ENCODE measurements at regions not wholly inside any gene's neighbourhood (a gene's known extent, or its start where the extent isn't known, plus 50 kb on each side); places are given as distances from the start of the nearest gene placed in this dataset.
"Not testable (repeated sequence)": the region's sequence is repeated elsewhere in the genome, so short reads cannot be mapped to it uniquely, and the experiment has no call there.

GRCh38 chr10:5576780-5577624 is 52.2 kb downstream of the CALML3 start:
- no peak for DNase-seq

- not testable (repeated sequence) for DNase-seq
Observed at GRCh38 chr10:5580038-5580428, 55.3 kb downstream of the CALML3 start.

GRCh38 chr10:5581670-5582566 is 57.2 kb downstream of the CALML3 start:
- DNase-seq, result no peak

- no peak for DNase-seq
Observed at GRCh38 chr10:5582736-5583135, 58.0 kb downstream of the CALML3 start.

- DNase-seq, result peak in 1 of 56 donors; percentile 5
Observed at GRCh38 chr10:5583525-5584175, 58.9 kb downstream of the CALML3 start.

GRCh38 chr10:5584895-5585516 is 60.2 kb downstream of the CALML3 start:
- no peak for DNase-seq

GRCh38 chr10:5585517-5586206 is 60.9 kb downstream of the CALML3 start:
- DNase-seq, result peak in 1 of 56 donors; percentile 6

- DNase-seq, result no peak
Observed at GRCh38 chr10:5587151-5588079, 62.7 kb downstream of the CALML3 start.

- no peak for DNase-seq
Observed at GRCh38 chr10:5588080-5588453, 63.3 kb downstream of the CALML3 start.

DNA sequence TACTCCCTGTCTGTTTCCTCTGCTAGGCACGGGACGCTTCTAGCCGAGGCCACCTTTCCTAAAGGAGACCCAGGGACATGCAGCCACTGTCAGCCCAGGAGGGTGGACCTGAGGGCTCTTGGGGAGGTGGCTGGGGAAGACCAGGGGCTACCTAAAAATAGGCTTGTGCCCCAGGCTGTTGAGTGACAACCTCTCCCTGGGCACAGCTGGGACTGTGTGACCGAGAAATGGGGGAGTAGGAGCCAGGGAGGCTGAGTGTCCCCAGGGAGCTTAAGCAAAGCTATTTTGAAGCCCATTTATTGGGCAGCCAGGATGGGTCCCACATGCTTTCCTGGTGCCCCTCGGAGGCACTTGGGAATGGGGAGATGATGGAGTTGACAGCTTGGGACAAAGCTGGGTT is 63.8 kb downstream of the CALML3 start:
- no peak for DNase-seq
